HG03520 (cell line): ENCODE measurements at regions not wholly inside any gene's neighbourhood (a gene's known extent, or its start where the extent isn't known, plus 50 kb on each side); places are given as distances from the start of the nearest gene placed in this dataset.
"Not testable (repeated sequence)": the region's sequence is repeated elsewhere in the genome, so short reads cannot be mapped to it uniquely, and the experiment has no call there.

Experiments used
- ATAC-seq: cut with Tn5 transposase; IDR thresholded peaks from one replicate; pipeline ENCODE4 v1.9.1; 2021; ENCODE audit warnings: mild to moderate bottlenecking, moderate library complexity; ENCODE audit not compliant: unreplicated experiment

DNA sequence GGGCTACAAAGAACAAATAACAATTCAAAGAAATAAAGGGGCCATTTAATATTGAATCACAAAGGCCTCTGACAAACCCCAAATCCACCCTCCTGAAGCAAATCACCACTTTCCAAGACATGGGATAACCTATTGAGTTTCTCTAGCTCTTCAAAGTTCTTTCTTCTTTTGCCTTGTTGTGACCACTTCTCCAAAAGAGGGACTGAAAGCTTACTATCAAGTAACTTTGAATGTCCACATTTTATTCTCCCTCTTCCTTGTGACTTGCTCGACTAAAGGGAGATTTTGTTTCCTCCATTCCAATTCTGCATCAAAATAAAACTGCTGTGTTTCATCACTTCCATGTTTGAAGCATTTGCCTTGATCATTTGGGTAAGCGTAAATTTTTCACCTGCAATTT is 166.6 kb upstream of the SLC7A11 start:
- ATAC-seq = no peak

DNA sequence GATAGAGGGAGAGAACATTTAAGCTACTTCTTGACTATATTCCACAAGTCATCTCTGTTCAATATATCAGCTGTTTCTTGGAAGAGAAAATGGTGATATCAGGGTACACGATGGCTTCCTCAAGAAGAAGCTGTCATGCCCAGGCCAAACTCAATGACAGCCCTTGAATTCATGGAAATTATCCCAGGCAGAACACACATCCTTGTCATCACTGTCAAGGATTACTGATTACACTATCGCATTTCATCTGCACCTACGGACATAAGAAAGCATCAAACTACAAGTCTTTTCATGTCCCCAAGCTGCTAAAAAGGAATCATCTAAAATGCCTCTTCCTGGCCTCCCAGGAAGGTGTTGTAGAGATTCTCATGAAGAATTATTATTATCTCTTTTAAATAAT is 165.2 kb upstream of the SLC7A11 start:
- ATAC-seq = no peak

DNA sequence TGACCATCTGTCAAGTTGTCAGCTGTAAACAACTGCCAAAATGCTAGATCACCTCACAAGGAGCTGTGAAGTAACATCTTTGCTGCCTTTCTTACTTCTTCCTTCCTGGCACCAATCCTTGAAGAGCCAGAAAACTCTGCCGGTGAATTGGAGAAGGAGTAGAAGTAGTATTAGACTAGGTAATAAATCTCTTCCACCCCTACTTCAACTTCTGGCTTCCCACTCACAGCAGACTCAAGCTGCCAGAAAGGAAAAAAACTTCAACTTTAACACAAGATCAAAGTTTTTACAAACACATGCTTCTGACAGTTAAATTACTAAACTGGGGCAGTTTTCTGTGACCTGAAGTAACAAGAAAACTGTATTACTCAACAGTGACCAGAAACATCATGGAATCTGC is 164.7 kb upstream of the SLC7A11 start:
- ATAC-seq = no peak

DNA sequence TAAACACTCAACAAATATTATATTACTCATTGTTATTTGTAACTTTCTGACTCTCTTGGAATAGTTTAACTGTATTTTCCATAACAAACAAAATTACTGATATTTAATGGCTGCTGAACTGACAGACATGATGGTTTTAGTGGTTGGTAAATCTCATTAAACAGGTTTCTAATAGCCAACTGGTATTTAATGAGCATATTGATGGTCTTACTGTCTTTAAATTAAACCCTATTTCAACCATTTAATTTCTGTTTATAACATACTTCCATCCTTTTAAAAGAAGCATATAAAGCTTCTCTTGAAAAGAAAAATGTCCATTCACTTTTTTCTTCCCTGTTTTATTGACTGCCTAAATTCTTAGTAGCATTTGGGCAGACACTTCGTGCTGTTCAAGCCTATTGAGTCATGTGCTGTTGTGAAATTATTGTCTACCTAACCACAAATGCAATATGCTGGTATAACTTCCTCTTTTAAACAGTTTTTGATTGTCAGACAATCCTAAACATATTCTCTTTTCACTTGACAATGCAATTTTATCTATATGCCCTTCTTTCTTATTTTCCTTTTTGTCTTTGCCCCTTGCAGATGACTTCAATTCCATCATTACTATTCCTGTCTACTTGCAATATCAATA is 163.9 kb upstream of the SLC7A11 start:
- ATAC-seq = peak; percentile 76

DNA sequence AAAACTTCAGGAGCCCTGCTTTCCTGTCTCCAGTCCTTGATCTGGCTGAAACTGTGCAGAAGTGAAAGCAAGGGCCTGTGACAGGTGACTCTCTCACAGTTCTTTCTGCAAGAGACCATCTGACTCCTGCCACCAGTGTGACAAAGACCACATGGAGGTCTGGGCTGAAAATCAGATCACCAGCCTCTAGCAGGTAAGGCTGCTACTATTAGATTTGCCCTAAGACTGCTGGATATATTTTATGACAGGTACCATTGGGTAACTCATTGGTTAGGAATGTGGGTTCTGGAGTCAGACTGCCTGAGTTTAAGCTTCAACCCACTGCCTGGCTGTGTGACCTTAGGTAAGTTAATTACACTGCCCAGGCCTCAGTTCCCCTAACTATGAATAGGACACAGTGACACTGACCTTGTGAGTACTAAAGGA is 163.3 kb upstream of the SLC7A11 start:
- ATAC-seq = peak; percentile 68

DNA sequence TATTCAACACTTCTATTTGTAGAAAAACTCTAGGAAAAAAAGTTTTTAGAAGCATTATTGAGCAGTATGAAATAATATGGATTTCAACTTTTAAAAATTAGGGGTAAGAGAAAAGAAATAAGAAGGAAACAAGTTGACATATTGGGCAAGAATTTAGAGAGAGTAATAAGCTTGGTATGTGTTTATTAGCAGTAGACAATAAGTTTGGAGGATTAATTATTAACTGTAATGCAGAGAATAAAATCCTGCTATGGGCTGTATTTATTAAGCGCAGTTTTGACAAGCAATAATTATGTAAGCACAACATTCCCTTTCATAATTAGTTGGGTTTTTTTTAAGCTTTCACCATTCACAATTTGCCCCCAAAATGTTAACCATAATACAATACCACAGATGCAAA is 162.7 kb upstream of the SLC7A11 start:
- ATAC-seq = no peak

DNA sequence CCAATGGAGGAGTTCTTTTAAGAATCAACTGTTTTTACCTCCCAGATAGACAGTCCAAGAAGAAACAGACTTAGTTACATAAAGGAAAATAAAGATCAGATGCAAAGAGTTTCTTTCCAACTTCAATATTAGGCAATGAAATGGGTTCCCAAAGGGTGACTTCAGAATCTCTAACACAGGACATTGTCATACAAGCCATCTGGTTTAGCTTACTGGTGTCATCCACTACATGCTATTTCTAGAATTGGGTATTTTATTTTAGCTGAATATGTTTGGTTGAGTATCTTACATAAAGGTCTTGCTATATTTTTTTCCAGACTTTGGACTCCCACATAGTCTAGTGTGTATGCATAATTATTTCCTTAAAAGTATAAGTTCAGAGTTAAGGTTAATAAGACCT is 162.1 kb upstream of the SLC7A11 start:
- ATAC-seq = no peak

DNA sequence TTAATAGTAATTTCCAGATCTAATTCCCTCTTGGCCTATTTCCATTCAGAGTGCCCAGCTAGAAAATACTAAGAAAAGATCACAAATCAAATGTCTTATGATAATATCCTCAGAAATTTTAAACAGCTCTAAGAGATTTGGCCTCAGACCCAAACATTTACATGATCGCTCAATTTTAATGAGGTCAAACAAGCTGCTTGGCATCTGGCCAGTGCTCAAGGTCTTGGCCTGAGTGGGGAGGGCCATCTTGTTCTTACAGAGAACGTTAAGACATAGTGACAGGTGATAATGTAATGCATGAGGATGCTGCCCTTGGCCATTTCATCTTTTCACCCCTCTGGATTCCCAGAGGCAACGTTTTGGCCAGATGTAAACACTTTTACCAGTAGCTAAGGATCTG is 159.2 kb upstream of the SLC7A11 start:
- ATAC-seq = no peak

DNA sequence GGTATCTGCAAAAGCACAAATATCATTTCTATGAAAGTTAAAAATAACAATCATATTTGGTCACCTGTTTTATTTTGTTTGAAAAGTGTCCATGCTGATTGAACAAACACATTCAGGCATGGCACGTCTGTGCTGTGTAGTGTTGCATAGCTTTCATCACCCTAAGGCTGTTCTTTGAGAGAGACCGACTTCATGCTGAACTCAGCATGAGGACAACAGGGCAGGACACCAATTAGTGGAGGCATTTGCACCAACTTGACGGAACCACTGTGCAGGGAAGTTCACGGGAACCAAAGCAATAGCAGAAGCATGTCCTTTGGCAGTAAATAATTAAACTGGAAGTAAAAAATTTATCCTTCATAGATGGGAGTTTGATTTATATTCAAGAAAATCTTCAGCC is 158.4 kb upstream of the SLC7A11 start:
- no peak for ATAC-seq

DNA sequence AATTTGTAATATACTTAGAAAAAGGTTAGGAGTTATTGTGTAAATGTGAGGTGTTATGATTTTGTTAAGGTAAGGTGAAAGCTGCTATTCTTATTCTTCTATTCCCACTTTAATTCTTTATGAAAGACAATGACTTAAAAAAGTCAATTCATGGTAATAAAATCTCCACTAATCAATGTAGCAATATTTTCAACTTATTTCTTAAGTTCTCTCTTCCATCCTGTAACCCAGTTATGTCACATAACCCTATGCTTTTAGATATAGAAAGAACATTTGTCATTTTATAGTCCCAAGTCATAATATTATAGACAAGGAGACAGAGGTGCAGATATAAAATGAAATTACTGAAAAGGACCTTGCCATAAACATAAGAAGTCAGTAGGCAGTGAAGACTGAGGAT is 157.9 kb upstream of the SLC7A11 start:
- ATAC-seq = no peak

DNA sequence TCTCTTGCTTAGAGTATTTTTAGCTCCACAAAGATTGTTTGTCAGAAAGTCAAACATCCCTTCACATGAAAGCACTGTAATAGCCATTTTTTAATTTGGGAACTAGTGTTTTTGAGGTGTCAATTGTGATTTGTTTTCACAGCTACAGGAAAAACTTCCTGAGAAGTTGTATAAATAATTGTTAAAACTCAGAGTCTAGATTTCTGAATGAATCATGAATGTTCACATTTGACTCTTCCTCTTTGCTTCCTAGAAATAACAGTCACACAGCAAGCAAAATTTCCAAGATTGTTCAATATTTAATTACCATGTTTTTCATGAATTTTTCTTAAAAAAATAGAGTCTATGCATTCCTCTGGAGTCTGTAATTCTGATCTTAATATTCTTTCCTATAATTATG is 156.9 kb upstream of the SLC7A11 start:
- no peak for ATAC-seq

DNA sequence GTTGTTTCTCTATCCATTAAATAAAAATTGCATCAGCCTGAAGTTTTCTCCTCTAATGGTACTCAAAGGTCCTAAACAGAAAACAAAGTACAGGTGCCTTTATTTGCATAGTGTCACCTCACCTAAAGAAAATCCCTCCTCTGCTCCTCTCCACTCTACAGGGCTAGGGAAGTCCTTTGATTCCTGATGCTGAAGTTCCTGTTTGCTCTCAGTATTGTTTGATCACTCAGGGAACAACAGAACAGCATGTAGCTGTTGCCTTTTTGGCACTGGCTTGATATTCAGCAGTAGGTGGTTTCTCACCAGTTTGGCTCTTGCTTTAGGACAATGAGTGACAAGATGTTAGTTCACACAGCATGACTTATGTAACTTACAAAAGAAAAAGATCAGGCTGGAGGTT is 156.2 kb upstream of the SLC7A11 start:
- no peak for ATAC-seq

DNA sequence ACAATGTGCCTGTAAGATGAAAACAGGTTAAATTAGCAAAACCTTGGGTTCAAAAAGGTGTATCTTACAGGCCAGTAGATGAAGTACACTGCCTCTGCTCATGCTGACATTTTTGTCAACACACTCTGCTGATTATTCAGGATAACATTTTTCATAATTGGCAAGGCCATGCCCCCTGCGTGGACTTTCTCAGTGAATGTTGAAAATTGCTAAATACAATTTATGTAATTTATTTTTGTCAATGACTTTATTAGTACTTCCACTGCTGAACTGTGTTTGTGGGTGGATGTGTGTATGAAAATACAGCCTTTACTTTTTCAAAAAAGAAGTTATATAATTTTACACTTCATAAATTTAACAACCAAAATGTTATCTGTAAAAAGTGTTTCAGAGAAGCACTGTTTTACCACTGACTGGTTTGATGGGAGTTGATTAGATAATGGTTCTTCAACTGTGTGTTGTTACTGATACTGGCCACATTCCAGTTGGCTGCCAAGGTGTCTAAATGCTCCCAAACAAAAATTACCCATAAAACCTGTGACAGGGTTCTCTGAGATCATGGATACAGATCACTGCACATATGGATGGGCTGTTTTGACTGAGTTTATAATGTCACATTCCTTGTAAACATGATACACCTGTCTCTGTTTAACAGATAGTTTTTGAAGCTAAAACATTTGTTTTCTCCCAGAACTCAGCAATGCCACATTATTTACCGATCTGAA is 151.9 kb upstream of the SLC7A11 start:
- ATAC-seq = no peak

DNA sequence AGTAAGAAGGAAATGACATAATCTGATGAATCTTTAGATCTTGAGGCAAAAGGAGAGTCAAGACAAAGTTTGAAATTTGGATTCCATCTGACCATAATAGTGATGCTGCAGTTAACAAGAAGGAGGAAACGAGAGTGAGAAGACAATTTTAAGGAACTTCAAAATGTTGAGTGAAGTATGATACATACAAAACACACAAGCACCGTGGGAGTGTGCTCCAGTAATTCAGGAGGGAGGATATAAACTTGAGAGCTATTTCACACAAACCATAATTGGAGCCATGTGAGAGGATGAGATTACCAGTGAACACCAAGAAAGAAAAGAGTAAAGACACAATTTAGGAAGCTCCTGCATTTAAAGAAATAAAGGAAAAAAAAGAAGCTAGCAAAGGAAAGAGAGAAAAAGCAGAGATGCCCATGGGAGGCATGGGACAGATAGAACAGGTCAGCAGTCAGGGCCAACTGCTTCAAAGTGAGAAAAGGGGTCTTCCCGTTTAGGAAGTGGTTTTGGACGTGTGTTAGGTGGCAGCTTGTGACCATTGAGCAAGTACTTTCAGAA is 150.7 kb upstream of the SLC7A11 start:
- peak; percentile 58 for ATAC-seq

DNA sequence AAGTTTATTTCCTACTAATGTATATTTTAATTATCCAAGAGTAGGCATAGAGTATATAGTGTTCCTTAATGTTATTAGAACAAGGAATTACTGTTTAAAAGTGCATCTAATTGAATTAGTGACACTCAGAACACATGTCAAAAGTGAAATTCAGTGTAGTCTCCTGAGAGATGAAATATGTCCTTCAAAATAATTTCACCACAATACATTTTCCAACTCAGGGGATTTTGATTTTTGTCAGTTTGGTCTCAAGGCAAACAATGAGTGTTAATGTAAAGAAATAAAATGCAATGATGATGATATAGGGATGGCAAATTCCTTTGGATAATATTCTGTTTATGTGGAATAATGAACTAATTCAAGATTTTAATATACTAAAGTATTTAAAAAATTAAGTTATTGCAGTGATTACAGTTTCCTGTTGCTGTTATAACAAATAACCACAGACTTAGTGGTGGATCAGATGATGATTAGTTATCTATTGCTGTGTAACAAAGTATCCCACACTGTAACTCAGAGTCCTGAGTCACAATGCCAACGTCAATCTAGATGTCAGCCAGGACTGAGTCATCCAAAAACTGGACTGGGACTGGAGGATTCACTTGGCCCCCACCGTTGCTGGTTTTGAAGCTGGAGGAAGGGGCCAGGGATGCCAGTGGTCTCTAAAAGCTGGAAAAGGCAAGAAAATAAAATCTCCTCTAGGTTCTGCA is 148.0 kb upstream of the SLC7A11 start:
- no peak for ATAC-seq

DNA sequence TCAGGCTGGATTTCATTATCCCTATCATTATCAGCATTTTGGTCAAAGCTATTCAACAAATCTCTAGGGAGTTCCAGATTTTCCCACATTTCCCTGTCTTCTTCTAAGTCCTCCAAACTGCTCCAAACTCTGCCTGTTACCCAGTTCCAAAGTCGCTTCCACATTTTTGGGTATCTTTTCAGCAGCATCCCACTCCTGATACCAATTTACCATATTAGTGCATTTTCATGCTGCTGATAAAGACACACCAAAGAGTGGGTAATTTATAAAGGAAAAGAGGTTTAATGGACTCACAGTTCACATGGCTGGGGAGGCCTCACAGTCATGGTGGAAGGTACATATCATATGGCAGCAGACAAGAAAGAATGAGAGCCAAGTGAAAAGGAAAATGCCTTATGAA is 132.8 kb upstream of the SLC7A11 start:
- no peak for ATAC-seq

DNA sequence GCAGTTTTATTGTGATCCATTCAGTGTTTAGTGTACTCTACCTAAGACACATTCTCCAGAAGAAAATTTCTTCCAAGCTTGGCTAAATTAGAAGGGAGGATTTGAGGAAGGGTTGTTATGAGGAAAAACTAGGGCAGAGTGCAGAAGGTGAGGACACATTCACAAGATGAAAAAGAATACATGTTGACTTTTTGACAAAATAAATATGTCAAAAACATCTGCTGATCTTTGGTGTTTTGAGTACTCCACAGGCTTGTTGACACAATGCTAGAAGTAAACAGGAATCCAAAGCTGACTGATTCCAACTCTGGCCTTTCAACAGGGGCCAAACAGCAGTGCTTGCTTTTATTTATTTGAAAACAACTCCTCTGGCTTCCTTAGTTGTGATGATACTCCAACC is 125.8 kb upstream of the SLC7A11 start:
- ATAC-seq = no peak

DNA sequence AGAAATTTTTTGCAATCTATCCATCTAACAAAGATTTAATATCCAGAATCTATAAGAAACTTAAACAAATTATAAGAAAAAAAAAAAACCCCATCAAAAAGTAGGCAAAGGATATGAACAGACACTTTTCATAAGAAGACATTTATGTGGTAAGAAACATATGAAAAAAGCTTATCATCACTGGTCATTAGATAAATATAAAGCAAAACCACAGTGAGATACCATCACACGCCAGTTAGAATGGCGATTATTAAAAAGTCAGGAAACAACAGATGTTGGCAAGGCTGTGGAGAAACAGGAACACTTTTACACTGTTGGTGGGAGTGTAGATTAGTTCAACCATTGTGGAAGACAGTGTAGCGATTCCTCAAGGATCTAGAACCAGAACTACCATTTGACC is 110.3 kb upstream of the SLC7A11 start:
- ATAC-seq = not testable (repeated sequence)

DNA sequence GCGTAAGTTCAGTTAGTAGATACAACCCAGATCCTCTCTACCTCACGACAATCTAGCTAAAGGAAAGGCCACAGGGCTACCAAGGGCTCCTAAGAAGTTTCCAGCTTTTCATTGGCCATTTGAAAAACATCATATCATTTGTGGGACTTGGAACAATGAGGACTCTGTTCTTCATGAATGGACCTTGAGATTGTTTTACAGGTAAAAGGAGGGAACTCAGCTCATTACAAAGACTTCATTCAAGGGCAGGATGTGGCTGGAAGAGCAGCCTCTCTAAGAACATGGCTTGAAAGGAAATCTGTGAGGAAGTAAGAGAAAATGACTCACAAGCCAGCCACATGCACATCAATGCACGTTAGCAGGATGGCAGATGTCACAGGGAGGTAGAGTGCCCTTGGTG is 105.9 kb upstream of the SLC7A11 start:
- peak; percentile 50 for ATAC-seq

DNA sequence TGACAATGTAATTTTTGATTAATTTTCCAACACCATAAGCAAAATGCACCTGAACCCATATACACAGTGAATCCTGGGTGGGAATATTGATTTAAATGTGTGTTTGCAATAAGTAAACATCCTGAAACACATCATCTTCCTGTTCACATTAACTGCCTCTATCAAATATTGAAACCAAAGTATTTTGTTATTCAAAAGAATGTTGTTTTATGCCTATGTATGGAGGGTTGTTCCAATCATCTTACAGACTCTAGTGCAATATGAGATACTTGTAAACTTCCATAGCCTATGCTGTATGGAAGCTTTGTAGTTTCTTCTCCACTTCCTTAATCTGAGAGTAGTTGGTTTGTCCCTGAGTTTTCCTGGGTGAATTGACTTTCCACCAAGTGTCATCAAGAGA is 105.4 kb upstream of the SLC7A11 start:
- no peak for ATAC-seq

DNA sequence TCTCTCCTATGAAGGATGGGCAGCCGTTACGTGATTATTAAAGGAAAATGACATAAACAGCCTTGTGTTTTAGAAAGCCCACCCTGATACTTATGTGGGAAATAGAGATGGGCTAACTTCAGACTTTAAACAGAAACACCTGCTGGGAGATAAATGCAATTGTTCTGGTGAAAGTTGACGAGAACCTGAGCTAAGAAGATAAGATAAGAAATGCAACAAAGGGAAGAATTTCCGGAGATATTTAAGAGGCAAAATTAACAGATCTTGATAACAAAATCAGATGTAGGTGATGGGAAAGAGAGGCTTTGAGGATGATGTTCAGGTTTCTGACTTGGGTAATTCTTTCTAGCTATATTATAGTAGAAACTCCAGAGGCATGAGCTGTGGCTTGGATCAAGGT is 102.7 kb upstream of the SLC7A11 start:
- no peak for ATAC-seq

DNA sequence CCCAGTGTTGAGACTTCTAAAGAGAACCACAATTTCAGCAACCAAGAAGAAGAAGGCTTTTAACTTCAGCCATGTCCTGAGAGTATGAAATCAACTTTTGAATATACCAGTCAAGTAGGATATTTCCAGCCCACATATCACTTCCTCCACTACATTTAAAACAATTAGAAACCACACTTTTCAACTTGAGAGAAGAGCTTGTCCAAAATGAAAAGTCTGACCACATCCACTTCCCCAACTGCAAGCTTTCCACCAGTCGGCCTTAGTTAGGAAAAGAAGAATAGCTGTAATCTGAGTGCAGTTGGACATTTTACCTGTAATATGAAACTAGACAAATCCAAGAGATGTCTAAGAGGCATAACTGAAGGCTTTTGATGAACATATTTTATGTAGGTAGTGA is 101.9 kb upstream of the SLC7A11 start:
- no peak for ATAC-seq
